GM12891 (cell line): ENCODE measurements at regions not wholly inside any gene's neighbourhood (a gene's known extent, or its start where the extent isn't known, plus 50 kb on each side); places are given as distances from the start of the nearest gene placed in this dataset.

Source experiments
- POLR2A ChIP-seq: IDR thresholded peaks from 2 replicates; pipeline ENCODE4 v1.6.1; 2011; ENCODE audit warnings: low read depth, low read length, control low read depth
- TAF1 ChIP-seq: IDR thresholded peaks from 2 replicates; pipeline ENCODE4 v1.6.1; 2011; ENCODE audit warnings: low read depth, low read length, control low read depth

GRCh38 chr18:40651163-40651562 lies 1303.9 kb upstream of the PIK3C3 start:
- no peak for TF ChIP-seq TAF1
- TF ChIP-seq POLR2A: no peak
